Right kidney (tissue), 1 donor: ENCODE measurements at regions not wholly inside any gene's neighbourhood (a gene's known extent, or its start where the extent isn't known, plus 50 kb on each side); places are given as distances from the start of the nearest gene placed in this dataset.
"Not testable (repeated sequence)": the region's sequence is repeated elsewhere in the genome, so short reads cannot be mapped to it uniquely, and the experiment has no call there.

ENCODE experiments used
- DNase-seq: peaks from one replicate; pipeline ENCODE4 v3.0.0-alpha.2; 2016

DNA sequence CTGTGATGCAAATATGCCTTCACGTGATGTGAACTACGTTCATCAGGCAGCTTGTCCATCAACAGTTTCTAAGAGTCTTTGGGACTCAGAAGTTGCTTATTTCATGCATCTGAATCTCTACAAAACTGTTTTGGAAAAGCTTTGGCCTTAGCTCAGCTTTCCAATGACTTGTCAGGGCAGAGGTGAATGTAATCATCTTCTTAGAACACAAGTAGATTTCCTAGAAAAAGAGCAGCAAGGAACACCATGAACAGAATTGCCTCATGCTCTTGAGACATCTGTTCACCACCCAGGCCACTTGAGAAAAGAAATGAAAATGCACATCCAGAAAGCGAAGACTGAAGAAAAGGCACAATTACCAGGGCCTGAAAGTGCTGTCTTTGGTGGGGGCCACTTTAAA lies 105.8 kb upstream of the PDHA1 start:
- DNase-seq, result no peak

DNA sequence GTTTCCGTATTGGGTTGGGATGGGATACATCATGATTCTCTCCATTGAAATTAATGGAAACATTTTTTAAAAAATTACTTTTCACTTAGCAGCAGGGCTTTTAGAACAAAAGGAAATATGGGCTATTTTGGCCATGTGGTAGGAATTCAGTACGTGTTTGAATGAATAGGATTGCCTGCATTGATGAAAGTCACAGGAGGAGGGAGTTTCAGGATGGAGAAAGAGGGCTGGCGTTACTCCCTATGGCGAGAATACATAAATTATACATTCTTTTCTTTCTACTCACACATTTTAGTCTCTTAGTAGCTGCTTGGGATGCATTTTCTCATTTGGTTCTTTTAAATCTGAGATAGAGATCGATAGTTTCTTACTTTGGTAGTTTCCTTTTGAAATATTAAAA lies 100.3 kb upstream of the PDHA1 start:
- no peak for DNase-seq

DNA sequence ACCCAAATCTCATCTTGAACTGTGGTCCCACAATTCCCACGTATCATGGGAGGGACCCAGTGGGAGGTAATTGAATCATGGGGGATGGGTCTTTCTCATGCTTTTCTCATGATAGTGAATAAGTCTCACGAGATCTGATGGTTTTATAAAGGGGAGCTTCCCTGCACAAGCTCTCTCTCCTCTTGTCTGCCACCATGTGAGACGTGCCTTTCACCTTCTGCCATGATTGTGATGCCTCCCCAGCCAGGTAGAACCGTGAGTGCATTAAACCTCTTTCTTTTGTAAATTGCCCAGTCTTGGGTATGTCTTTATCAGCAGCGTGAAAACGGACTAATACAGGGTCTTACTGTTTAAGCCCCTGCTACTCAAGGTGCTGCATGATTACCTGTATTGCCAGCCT lies 98.8 kb upstream of the PDHA1 start:
- DNase-seq, result not testable (repeated sequence)

DNA sequence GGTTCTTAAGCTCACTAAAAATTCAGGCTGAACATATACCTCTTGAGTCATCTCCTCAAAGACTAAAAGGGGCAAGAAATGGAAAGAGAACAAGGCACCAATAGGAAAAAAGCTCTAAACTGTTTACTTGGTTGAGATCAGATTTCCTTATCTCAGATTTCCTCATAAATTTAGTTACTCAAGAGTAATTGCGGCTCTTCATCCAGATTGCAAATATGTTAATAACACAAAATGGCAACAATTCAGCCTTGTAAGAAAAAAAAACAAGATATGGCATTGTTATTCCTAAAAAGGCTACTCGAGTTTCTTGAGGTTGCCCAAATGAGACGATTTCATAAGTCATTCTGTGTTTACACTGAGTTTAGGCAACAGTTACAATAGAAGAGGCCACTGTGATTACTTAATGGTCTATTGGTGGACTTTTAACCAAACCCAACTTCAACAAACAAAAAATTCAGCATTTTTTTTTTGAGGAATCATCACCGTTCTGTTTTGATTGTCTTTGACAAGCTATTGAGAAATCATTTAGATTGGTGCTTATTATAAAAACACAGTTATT lies 97.9 kb upstream of the PDHA1 start:
- DNase-seq, result no peak

DNA sequence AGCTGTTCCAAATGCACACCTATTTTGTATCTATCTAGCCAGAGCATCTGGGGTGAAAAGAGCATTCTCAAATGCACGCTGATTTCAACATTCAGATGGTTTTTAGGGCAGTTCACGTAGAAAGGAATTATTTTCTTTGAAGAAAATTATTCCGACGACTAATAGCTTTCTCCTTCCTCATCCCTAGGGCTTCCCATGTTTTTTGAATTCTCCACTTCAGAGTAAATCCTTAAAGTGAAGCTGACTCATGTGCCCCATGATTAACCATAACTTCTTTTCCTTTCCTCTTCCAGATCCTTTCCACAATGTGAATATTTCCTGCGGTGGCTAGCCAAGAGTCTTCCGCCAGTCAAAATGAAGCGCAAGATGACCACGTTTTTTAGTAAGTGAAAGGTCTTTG lies 86.7 kb upstream of the PDHA1 start:
- no peak for DNase-seq

DNA sequence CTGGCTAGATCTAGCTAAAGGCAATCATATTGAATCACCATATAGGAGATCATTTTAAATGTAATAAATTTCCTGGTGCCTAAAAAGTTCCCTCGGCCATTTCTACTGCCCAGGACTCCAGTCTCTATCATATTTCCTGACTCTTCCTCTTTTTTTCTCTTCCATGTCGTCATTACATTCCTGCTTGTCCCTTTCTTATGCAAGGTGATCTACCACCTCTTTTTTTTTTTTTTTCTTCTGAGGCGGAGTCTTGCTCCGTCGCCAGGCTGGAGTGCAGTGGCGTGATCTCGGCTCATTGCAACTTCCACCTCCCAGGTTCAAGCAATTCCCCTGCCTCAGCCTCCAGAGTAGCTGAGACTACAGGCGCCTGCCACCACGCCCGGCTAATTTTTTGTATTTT lies 82.7 kb upstream of the PDHA1 start:
- DNase-seq, result not testable (repeated sequence)

DNA sequence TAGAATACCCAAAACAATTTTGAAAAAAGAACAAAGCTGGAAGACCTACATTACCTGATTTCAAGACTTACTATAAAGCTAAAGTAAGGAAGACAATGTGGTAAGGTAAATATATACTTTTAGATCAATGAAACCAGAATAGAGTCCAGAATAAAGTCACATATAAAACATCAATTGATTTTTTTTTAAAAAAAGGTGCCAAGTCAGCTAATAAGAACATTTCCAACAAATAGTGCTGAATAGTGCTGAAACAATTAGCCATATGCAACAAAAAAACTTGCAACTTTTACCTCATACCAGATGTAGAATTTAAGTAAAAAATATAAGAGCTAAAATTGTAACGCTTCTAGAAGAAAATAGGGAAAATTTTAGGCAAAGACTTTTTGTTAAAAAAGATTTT lies 73.0 kb upstream of the PDHA1 start:
- no peak for DNase-seq

DNA sequence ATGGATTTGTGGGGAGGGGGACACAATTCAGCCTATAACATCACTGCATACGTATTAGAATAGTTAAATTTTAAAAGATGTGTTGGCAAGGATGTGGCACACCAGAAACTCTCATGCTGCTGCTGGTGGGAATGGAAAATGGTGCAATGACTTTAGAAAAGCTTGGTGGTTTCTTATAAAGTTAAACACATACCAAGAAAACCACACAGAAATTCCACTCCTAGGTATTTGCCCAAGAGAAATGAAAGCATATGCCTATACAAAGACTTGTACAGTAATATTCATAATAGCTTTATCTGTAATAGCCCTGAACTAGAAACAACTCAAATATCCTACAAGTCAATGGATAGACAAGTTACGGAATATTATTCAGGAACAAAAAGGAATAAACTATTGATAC lies 71.3 kb upstream of the PDHA1 start:
- no peak for DNase-seq

DNA sequence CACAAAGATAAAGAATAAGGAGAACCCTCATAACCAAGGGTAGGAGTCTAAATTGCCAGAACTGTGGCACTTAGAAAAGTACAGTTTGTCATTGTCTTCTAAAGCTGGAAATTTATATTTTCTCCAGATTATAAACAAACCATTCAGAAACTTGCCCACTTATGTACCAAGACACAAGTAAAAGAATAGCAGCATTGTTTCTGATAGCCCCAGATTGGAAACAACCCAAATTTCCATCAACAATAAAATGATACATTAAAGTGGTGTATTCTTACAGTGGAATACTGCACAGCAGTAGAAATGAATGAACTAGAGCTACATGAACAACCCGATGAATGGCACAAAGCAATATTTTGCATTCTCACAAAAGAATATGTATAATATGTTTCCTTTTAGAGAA lies 63.1 kb upstream of the PDHA1 start:
- no peak for DNase-seq

DNA sequence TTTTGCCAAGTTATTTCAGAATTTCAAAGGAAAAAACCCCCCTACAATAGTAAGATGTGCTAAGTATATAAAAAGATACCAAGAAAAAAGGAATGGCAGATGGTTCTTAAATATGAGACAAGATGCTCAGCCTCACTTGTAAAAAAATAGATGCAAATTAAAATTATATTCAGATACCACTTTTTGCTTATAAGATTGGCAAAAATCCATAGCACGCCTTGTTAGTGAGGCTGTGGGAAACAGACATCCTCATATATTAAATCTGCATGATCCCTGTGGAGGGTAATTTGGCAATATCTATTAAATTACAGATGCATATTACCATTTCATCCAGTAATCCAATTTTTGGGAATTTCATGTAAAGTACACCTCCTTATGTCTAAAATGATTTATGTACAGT lies 62.5 kb upstream of the PDHA1 start:
- no peak for DNase-seq

DNA sequence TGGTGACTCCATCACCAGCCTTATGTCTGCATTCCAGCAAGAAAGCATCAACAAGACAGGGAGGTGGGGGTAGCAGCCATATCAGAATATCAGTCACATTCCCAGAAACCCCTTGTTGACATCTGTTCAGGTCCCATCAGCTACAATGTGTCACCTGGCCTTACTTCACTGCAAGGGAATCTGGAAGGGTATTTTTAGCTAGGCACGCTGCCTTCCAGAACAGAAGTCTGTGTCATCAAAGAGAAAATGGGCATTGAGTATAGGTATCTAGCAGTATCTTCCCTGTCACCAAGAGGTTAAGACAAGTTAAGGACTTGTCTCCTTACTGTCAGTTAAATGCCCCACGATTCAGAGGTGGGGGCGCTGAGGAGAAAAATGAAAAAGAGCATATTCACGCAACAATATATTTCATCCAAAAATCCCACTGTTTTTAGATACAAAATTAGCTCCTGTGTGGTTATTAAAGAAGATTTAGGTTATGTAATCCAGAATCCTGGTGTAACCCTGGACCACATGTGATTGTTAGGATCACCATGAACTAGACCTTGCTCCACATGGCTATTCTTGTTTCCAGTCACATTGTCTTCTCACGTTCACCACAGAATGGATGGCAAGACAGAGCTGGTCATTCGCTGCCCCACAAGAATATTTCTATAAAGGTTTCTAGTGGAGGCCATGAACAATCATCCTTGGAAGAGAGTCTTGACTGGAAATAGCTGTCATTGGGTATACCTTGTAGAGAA lies 60.0 kb upstream of the PDHA1 start:
- DNase-seq, result no peak

DNA sequence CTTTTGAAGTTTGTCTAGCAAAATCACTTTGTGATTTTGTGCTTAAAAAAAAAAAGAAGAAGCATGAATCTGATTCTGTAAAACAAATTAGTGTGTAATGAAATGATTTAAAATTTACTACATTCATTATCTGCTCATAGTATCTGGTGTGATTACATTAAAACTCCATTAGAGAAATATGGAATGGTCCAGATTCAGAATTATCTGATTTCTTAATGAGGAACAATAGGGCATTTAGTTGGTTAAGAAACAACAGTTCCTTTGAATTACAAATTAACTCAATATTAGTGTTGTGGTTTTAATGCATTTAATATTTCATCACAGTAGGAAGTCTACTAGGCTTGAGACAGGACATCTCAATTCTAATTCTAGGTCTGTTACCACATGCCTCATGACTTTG lies 57.9 kb upstream of the PDHA1 start:
- DNase-seq, result no peak

DNA sequence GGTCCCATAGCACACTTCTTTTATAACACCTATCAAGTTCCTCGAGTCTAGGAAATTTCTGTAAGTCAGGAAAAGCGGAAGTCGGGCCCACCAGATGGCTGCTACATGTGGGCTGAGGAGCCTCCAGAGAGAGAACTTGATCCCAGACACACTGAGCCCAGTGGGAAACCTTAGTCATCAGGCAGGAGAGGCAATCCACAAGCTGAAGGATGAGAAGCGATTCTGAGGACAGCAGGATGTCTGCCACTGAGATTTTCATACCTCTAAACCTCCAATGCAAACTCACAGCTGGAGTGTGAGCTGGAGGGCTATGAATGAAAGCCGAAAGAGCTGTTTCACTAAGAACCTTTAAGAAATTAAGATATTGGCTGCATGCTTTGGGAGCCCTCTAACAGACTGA lies 52.6 kb upstream of the PDHA1 start:
- no peak for DNase-seq

DNA sequence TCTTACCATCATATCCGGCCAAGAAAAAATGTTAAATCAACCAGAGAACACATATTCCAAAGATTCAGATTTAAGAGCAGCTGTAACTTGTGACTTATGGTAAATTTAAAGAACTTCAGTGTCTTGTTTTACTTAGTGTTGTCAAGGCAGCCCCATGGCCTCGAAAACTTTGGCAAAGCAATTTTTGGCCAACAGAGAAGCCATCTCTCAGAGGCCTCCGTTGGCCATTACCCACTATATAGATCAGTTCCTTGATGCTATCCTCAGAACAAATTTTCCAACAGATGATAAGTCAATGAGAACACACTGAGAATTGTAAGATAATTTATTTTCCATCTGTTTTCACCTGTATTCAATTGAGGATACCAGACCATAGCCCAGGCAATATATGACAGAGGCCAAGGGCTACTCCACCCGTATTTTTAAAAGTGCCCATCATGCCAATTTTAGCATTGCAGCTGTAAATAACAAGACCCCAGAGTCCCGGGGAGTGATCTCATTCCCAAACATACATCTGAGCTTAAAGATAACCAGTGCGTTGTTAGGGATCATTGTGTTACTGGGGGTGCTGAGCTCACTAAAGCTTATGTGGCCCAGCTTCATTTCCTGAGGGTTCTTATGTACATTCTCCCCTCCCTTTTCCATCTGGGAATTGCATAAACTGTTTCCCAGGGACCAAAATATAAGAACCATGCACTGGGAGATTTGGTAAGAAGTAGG lies 50.0 kb upstream of the PDHA1 start:
- DNase-seq, result no peak
